Tibial artery (tissue), 4 donors: ENCODE measurements at regions not wholly inside any gene's neighbourhood (a gene's known extent, or its start where the extent isn't known, plus 50 kb on each side); places are given as distances from the start of the nearest gene placed in this dataset.
A peak's percentile ranks its signal among the peaks of the same experiment; 100 is the strongest.

Experiments used
- DNase-seq, 2 donors: peaks; one replicate each; pipeline ENCODE4 v3.0.0-alpha.2; 2019
- H3K27ac ChIP-seq, 2 donors: fragments of 200-600 bp; sonication (generic) in 1 of 2; 1 replicate in 1 of 2; 2 replicates in 1 of 2; pipeline ENCODE4 v1.5.1; 2018 to 2019; ENCODE audit warnings: mild to moderate bottlenecking in 1 of 2
- H3K27me3 ChIP-seq, 2 donors: fragments of 200-600 bp; sonication (generic) in 1 of 2; one replicate each; pipeline versions ENCODE4 v1.5.1 to v1.6.0; 2016 to 2019
- H3K36me3 ChIP-seq, 3 donors: fragments of 200-600 bp; sonication (generic) in 2 of 3; one replicate each; pipeline ENCODE4 v1.5.1; 2016 to 2019; ENCODE audit warnings: mild to moderate bottlenecking in 2 of 3
- H3K4me1 ChIP-seq, 4 donors: fragments of 200-600 bp; sonication (generic) in 2 of 4; 1 replicate in 3 of 4; 2 replicates in 1 of 4; pipeline ENCODE4 v1.5.1; 2016 to 2019
- H3K4me3 ChIP-seq, 2 donors: fragments of 200-600 bp; sonication (generic) in 1 of 2; 1 replicate in 1 of 2; 2 replicates in 1 of 2; pipeline ENCODE4 v1.5.1; 2018 to 2019; ENCODE audit warnings: mild to moderate bottlenecking in 2 of 2
- H3K9me3 ChIP-seq, 3 donors: fragments of 200-600 bp; sonication (generic) in 1 of 3; one replicate each; pipeline ENCODE4 v1.5.1; 2016 to 2019
- intact Hi-C: fragments of 100-400 bp; cut with DNase I; formaldehyde crosslinking; loops from one replicate; pipeline ENCODE4 v1.15.0; 2023; ENCODE audit warnings: low total_unique reads
- TF ChIP-seq, protein P1 (sequence below), 2 experiments: fragments of 200-600 bp in 1 of 2; fragments of 450-650 bp in 1 of 2; IDR thresholded peaks; one replicate each; pipeline ENCODE4 v1.5.1; 2017 to 2019; ENCODE audit warnings: antibody characterized with exemption in 2 of 2, mild to moderate bottlenecking in 1 of 2, moderate library complexity in 1 of 2

DNA sequence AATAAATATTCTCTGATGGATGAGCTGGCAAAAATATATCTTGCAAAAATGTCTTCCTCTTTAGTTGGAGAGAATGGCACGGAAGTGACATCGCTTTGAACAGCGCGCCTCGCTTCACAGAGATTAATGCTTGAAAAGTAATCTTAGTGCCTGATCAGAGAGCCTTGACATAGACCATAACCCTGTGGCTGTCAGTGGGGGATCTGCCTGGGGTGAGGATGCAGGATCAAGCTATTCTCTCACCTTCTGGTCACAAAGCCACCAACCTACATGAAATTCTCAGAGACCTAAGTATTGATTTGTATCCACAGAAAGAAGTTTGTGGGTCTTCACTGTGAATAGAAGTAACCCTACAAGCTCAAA lies 492.6 kb downstream of the LMO4 start:
- intact Hi-C loops = no loop called here
- TF ChIP-seq, protein P1, sequence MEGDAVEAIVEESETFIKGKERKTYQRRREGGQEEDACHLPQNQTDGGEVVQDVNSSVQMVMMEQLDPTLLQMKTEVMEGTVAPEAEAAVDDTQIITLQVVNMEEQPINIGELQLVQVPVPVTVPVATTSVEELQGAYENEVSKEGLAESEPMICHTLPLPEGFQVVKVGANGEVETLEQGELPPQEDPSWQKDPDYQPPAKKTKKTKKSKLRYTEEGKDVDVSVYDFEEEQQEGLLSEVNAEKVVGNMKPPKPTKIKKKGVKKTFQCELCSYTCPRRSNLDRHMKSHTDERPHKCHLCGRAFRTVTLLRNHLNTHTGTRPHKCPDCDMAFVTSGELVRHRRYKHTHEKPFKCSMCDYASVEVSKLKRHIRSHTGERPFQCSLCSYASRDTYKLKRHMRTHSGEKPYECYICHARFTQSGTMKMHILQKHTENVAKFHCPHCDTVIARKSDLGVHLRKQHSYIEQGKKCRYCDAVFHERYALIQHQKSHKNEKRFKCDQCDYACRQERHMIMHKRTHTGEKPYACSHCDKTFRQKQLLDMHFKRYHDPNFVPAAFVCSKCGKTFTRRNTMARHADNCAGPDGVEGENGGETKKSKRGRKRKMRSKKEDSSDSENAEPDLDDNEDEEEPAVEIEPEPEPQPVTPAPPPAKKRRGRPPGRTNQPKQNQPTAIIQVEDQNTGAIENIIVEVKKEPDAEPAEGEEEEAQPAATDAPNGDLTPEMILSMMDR (IDR thresholded peaks at IDR 0.05) = no peak
- Histone ChIP-seq H3K4me1 (peaks cover 0 to 13% (median 0%) of the 10 kb centered on the region in 4 donors), H3K36me3 (no peaks in the 10 kb centered on the region), H3K9me3 (no peaks in the 10 kb centered on the region), H3K4me3 (no peak overlapping the region), H3K27me3 (no peaks in the 10 kb centered on the region), H3K27ac (no peak overlapping the region)
- no peak for DNase-seq

DNA sequence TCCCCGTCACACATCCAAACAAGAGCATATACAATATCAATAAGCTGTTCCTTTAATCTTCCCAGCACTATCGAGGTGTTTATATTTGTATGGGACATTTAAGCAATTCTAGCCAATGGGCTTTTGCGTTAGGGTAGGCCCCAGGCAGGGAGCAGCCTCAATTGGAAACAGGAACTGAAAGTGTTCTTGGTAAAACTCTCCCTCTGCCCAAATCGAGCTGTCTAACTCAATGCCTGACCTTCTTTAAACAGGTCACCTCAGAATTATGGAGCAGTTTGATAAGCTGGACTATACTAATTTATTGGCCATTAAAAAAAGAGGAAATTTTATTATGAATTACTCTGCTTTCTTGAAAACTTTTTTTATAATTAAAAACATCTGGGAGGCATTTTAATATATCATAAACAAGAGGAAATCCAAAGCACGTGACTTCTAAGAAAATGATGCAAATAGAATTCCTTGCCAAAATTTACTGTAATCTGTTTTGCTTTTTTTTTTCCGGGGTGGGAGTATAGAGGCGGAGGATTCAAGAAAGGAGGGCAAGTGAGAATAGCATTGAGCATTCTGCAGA lies 498.1 kb downstream of the LMO4 start:
- TF ChIP-seq, protein P1 (IDR thresholded peaks at IDR 0.05) = no peak
- DNase-seq = peak; percentile 39 to 70
- Histone ChIP-seq H3K4me3 (peak overlapping the region in 1 of 2 donors; percentile 25), H3K9me3 (no peaks in the 10 kb centered on the region), H3K4me1 (peaks cover 0 to 11% (median 3%) of the 10 kb centered on the region in 4 donors), H3K27me3 (no peaks in the 10 kb centered on the region), H3K27ac (no peak overlapping the region), H3K36me3 (no peaks in the 10 kb centered on the region)
- intact Hi-C loops = no loop called here

DNA sequence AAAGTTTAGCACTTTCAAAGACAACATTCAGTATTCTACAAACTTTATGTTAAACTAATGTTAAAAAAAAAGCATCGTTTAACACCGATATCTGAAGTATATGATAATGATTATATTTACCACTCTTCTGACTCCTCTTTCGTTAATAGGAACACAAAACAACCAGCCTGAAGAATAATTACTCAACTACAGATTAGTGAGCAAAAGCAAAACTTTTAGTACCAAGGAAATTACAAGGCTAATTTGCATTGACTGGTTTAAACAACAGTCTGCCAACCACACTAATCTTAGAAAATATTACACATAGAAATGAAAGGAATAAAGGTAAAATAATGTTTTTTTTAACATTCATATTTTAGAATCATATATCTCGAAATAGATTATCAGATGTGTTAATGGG lies 500.7 kb downstream of the LMO4 start:
- TF ChIP-seq, protein P1 (IDR thresholded peaks at IDR 0.05) = no peak
- no peak overlapping the region for H3K4me3 ChIP-seq
- peaks cover 0 to 11% (median 3%) of the 10 kb centered on the region in 4 donors for H3K4me1 ChIP-seq
- no peaks in the 10 kb centered on the region for H3K36me3 ChIP-seq
- H3K27ac ChIP-seq = no peak overlapping the region
- no peaks in the 10 kb centered on the region for H3K9me3 ChIP-seq
- intact Hi-C loops = no loop called here
- H3K27me3 ChIP-seq = no peaks in the 10 kb centered on the region
- DNase-seq = no peak

- DNase-seq = no peak
- Histone ChIP-seq H3K36me3 (no peaks in the 10 kb centered on the region), H3K9me3 (no peaks in the 10 kb centered on the region), H3K4me1 (peaks cover 0 to 11% (median 3%) of the 10 kb centered on the region in 4 donors), H3K27ac (no peak overlapping the region), H3K27me3 (no peaks in the 10 kb centered on the region), H3K4me3 (no peak overlapping the region)
- intact Hi-C loops = no loop called here
- TF ChIP-seq, protein P1 (IDR thresholded peaks at IDR 0.05) = no peak
These were observed 501.8 kb downstream of the LMO4 start for GRCh38 chr1:87830432-87830978.

DNA sequence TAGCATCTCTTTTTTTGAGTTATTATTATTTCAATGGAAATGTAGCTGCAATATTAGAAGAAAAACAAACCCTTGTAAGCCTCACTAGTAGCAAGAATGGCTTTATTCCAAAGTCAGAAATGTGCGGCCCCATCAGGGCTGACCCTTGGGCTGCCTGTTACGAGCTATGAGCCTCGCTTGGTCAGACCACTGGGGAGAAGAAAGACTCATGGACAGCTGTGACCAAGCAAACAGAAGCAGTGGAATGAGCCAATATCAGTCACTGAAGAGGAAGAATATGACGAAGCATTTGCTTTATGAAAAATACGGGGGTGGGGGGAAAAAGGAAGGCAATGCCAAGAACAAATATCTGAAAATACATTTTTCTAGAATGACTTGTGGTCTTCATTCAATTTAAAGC lies 504.5 kb downstream of the LMO4 start:
- H3K4me3 ChIP-seq = no peak overlapping the region
- H3K9me3 ChIP-seq = no peaks in the 10 kb centered on the region
- no peak overlapping the region for H3K27ac ChIP-seq
- no peak for DNase-seq
- no peaks in the 10 kb centered on the region for H3K4me1 ChIP-seq
- H3K27me3 ChIP-seq = no peaks in the 10 kb centered on the region
- no peaks in the 10 kb centered on the region for H3K36me3 ChIP-seq
- TF ChIP-seq, protein P1 (IDR thresholded peaks at IDR 0.05) = no peak
- intact Hi-C loops = no loop called here
